ENCODE measurements at regions not wholly inside any gene's neighbourhood (a gene's known extent, or its start where the extent isn't known, plus 50 kb on each side); places are given as distances from the start of the nearest gene placed in this dataset.
"Not testable (repeated sequence)": the region's sequence is repeated elsewhere in the genome, so short reads cannot be mapped to it uniquely, and the experiment has no call there.

DNA sequence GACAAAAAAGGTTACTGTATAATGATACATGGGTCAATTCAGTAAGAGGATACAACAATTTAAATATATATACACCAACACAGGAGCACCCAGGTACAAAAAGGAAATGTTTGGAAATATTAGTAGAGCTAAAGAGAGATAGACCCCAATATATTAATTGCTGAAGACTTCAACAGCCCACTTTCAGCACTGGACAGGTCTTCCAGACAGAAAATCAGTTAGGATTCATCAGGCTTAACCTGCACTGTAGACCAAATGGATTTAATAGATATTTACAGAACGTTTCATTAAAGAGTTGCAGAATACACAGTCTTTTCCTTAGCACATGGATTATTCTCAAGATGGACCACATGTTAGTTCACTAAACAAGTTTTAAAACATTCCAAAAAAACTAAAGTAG lies 845.9 kb upstream of the GBE1 start:
- no peak overlapping the region for H3K9ac ChIP-seq (ENCODE audit: low read length in 5 of 5)
- H3K27ac ChIP-seq (ENCODE audit: low read depth, low read length): no peak overlapping the region
- no peak overlapping the region for H3K4me3 ChIP-seq (ENCODE audit: low read depth in 1 of 5, low read length in 5 of 5)
- no peaks in the 10 kb centered on the region for H3K36me3 ChIP-seq (ENCODE audit: control insufficient read depth in 5 of 5, insufficient read depth in 5 of 5, low read length in 5 of 5)
- no peaks in the 10 kb centered on the region for H3K4me1 ChIP-seq (ENCODE audit: control insufficient read depth in 5 of 5, insufficient read depth in 5 of 5, low read length in 5 of 5)
- H3K27me3 ChIP-seq (ENCODE audit: control insufficient read depth in 5 of 5, insufficient read depth in 4 of 5, low read length in 5 of 5): no peaks in the 10 kb centered on the region
- peaks cover 0 to 10% (median 0%) of the 10 kb centered on the region in 5 donors for H3K9me3 ChIP-seq (ENCODE audit: control insufficient read depth in 5 of 5, low read length in 5 of 5)

DNA sequence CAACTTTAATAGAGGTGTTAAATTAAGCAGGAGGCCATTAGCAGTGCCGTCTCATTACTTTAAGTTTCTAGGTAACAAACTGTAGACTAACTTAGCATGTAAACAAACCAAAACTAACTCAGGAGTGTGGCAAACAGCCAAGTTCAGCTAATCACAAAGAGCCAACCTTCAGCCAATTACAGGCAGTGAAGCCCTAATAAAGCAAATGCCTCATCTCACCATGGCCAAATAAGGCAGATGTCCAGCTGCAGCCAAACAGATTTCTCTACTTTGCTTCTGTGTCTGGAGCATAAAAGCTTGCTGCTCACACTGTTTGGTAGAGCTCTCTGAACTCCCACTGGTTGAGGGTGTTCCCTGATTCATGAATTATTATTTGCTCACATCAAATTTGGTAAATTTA lies 835.4 kb upstream of the GBE1 start:
- Histone ChIP-seq H3K27ac (ENCODE audit: low read depth, low read length) (no peak overlapping the region), H3K9ac (ENCODE audit: low read length in 5 of 5) (no peak overlapping the region), H3K4me3 (ENCODE audit: low read depth in 1 of 5, low read length in 5 of 5) (no peak overlapping the region), H3K36me3 (ENCODE audit: control insufficient read depth in 5 of 5, insufficient read depth in 5 of 5, low read length in 5 of 5) (no peaks in the 10 kb centered on the region), H3K4me1 (ENCODE audit: control insufficient read depth in 5 of 5, insufficient read depth in 5 of 5, low read length in 5 of 5) (no peaks in the 10 kb centered on the region), H3K9me3 (ENCODE audit: control insufficient read depth in 5 of 5, low read length in 5 of 5) (peaks cover 0 to 22% (median 21%) of the 10 kb centered on the region in 5 donors), H3K27me3 (ENCODE audit: control insufficient read depth in 5 of 5, insufficient read depth in 4 of 5, low read length in 5 of 5) (no peaks in the 10 kb centered on the region)

DNA sequence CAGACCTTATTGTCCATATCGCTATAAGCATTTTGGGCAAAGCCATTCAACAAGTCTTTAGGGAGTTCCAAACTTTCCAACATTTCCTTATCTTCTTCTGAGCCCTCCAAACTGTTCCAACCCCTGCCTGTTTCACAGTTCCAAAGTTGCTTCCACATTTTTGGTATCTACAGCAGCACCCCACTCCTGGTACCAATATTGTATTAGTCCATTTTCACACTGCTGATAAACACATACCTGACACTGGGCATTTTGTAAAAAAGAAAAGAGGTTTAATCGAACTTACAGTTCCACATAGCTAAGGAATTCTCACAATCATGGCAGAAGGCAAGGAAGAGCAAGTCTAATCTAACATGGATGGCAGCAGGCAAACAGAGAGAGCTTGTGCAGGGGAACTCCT lies 834.1 kb upstream of the GBE1 start:
- Histone ChIP-seq H3K4me3 (ENCODE audit: low read depth in 1 of 5, low read length in 5 of 5) (no peak overlapping the region), H3K36me3 (ENCODE audit: control insufficient read depth in 5 of 5, insufficient read depth in 5 of 5, low read length in 5 of 5) (no peaks in the 10 kb centered on the region), H3K27me3 (ENCODE audit: control insufficient read depth in 5 of 5, insufficient read depth in 4 of 5, low read length in 5 of 5) (no peaks in the 10 kb centered on the region), H3K9me3 (ENCODE audit: control insufficient read depth in 5 of 5, low read length in 5 of 5) (peaks cover 0 to 22% (median 21%) of the 10 kb centered on the region in 5 donors), H3K27ac (ENCODE audit: low read depth, low read length) (no peak overlapping the region), H3K4me1 (ENCODE audit: control insufficient read depth in 5 of 5, insufficient read depth in 5 of 5, low read length in 5 of 5) (no peaks in the 10 kb centered on the region), H3K9ac (ENCODE audit: low read length in 5 of 5) (no peak overlapping the region)

DNA sequence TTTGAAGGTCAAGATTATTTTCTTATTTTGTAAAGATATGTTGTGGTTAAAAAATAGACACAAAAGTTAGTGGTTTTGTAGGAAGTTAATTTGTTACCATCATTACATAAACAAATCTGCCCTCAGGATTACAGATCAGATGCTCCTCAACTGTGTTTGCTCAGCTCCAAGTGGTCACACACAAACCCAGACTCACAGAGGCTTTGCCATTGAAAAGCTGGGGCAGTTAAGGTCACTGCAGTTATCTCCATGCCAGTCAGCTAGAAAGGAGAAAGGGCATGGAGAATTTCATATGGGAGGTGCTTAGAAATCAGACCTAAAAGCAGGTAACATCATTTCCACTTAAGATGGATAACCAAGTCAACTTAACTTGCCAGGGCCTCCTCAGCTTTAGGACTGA lies 825.7 kb upstream of the GBE1 start:
- Histone ChIP-seq H3K27me3 (ENCODE audit: control insufficient read depth in 5 of 5, insufficient read depth in 4 of 5, low read length in 5 of 5) (no peaks in the 10 kb centered on the region), H3K9me3 (ENCODE audit: control insufficient read depth in 5 of 5, low read length in 5 of 5) (peaks cover 0 to under 1% (median 0%) of the 10 kb centered on the region in 5 donors), H3K36me3 (ENCODE audit: control insufficient read depth in 5 of 5, insufficient read depth in 5 of 5, low read length in 5 of 5) (no peaks in the 10 kb centered on the region), H3K4me1 (ENCODE audit: control insufficient read depth in 5 of 5, insufficient read depth in 5 of 5, low read length in 5 of 5) (no peaks in the 10 kb centered on the region), H3K27ac (ENCODE audit: low read depth, low read length) (no peak overlapping the region), H3K9ac (ENCODE audit: low read length in 5 of 5) (no peak overlapping the region), H3K4me3 (ENCODE audit: low read depth in 1 of 5, low read length in 5 of 5) (no peak overlapping the region)

DNA sequence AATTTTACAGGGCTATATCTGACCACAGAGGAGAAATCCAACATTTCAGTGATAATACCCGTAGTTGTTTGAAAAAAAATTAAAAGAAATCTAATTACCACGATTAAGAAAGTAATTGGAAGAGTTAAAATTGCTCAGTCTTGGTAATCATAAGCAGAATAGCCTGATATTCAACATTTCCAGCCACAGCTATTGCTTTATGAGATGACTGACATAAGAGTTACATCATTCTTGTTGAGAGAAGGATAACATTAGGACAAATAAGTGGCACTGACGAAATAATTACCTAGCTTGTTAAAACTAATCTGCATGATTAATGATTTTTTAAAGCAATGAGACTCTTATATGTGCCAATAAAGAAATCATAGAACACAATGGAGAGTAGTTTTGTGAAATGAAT lies 825.0 kb upstream of the GBE1 start:
- no peak overlapping the region for H3K27ac ChIP-seq (ENCODE audit: low read depth, low read length)
- H3K4me3 ChIP-seq (ENCODE audit: low read depth in 1 of 5, low read length in 5 of 5): no peak overlapping the region
- H3K27me3 ChIP-seq (ENCODE audit: control insufficient read depth in 5 of 5, insufficient read depth in 4 of 5, low read length in 5 of 5): no peaks in the 10 kb centered on the region
- no peak overlapping the region for H3K9ac ChIP-seq (ENCODE audit: low read length in 5 of 5)
- no peaks in the 10 kb centered on the region for H3K9me3 ChIP-seq (ENCODE audit: control insufficient read depth in 5 of 5, low read length in 5 of 5)
- H3K4me1 ChIP-seq (ENCODE audit: control insufficient read depth in 5 of 5, insufficient read depth in 5 of 5, low read length in 5 of 5): no peaks in the 10 kb centered on the region
- H3K36me3 ChIP-seq (ENCODE audit: control insufficient read depth in 5 of 5, insufficient read depth in 5 of 5, low read length in 5 of 5): no peaks in the 10 kb centered on the region

DNA sequence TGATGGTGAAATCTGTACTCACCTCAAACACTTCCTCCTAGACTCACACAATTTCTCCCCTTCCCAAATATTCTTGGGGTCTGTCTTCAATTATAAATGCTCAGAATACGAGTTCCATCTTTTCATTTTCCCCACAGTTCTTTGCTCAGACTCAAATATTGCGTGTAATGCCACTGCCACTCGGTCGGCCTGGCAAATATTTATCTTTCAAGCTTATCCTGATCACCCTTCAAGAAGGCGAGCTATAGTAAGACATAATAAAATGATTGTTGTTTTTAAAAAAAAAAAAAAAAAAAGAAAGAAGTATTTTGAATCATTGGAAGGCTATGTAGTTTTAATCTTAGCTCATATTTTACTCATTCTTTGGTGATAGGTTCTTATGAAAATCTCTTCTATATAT lies 824.6 kb upstream of the GBE1 start:
- not testable (repeated sequence) for H3K4me1 ChIP-seq (ENCODE audit: control insufficient read depth in 5 of 5, insufficient read depth in 5 of 5, low read length in 5 of 5); H3K9ac ChIP-seq (ENCODE audit: low read length in 5 of 5); H3K36me3 ChIP-seq (ENCODE audit: control insufficient read depth in 5 of 5, insufficient read depth in 5 of 5, low read length in 5 of 5); H3K27ac ChIP-seq (ENCODE audit: low read depth, low read length); H3K9me3 ChIP-seq (ENCODE audit: control insufficient read depth in 5 of 5, low read length in 5 of 5); H3K4me3 ChIP-seq (ENCODE audit: low read depth in 1 of 5, low read length in 5 of 5); H3K27me3 ChIP-seq (ENCODE audit: control insufficient read depth in 5 of 5, insufficient read depth in 4 of 5, low read length in 5 of 5)

DNA sequence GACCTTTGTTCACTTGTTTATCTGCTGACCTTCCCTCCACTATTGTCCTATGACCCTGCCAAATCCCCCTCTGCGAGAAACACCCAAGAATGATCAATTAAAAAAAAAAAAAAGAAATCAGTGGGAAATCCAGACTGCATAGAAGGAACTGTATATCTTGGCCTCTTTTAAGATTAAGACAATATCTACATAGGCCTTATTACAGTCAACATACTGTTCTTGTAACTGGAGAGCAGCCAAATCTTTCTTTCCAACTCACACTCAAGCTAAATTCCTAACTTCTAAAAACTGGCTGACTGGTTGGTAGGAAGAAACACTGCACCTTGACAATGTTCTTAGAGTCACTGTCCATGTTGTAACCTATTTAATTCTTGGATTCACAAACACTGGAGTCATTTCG lies 824.1 kb upstream of the GBE1 start:
- not testable (repeated sequence) for H3K36me3 ChIP-seq (ENCODE audit: control insufficient read depth in 5 of 5, insufficient read depth in 5 of 5, low read length in 5 of 5); H3K27me3 ChIP-seq (ENCODE audit: control insufficient read depth in 5 of 5, insufficient read depth in 4 of 5, low read length in 5 of 5); H3K27ac ChIP-seq (ENCODE audit: low read depth, low read length); H3K9me3 ChIP-seq (ENCODE audit: control insufficient read depth in 5 of 5, low read length in 5 of 5); H3K9ac ChIP-seq (ENCODE audit: low read length in 5 of 5); H3K4me3 ChIP-seq (ENCODE audit: low read depth in 1 of 5, low read length in 5 of 5); H3K4me1 ChIP-seq (ENCODE audit: control insufficient read depth in 5 of 5, insufficient read depth in 5 of 5, low read length in 5 of 5)

DNA sequence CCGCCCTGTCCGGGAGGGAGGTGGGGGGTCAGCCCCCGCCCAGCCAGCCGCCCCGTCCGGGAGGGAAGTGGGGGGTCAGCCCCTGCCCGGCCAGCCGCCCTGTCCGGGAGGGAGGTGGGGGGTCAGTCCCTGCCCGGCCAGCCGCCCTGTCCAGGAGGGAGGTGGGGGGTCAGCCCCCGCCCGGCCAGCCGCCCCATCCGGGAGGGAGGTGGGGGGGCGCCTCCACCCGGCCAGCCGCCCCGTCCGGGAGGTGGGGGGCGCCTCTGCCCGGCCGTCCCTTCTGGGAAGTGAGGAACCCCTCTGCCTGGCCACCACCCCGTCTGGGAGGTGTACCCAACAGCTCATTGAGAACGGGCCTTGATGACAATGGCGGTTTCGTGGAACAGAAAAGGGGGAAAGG lies 823.4 kb upstream of the GBE1 start:
- not testable (repeated sequence) for H3K36me3 ChIP-seq (ENCODE audit: control insufficient read depth in 5 of 5, insufficient read depth in 5 of 5, low read length in 5 of 5); H3K27ac ChIP-seq (ENCODE audit: low read depth, low read length); H3K4me3 ChIP-seq (ENCODE audit: low read depth in 1 of 5, low read length in 5 of 5); H3K4me1 ChIP-seq (ENCODE audit: control insufficient read depth in 5 of 5, insufficient read depth in 5 of 5, low read length in 5 of 5); H3K9me3 ChIP-seq (ENCODE audit: control insufficient read depth in 5 of 5, low read length in 5 of 5); H3K27me3 ChIP-seq (ENCODE audit: control insufficient read depth in 5 of 5, insufficient read depth in 4 of 5, low read length in 5 of 5); H3K9ac ChIP-seq (ENCODE audit: low read length in 5 of 5)

DNA sequence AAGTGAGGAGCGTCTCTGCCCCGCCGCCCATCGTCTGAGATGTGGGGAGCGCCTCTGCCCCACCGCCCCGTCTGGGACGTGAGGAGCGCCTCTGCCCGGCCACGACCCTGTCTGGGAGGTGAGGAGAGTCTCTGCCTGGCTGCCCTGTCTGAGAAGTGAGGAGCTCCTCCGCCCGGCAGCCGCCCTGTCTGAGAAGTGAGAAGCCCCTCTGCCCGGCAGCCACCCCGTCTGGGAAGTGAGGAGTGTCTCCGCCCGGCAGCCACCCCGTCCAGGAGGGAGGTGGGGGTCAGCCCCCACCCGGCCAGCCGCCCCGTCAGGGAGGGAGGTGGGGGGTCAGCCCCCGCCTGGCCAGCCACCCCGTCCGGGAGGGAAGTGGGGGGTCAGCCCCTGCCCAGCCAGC lies 823.0 kb upstream of the GBE1 start:
- H3K36me3 ChIP-seq (ENCODE audit: control insufficient read depth in 5 of 5, insufficient read depth in 5 of 5, low read length in 5 of 5); H3K4me1 ChIP-seq (ENCODE audit: control insufficient read depth in 5 of 5, insufficient read depth in 5 of 5, low read length in 5 of 5); H3K4me3 ChIP-seq (ENCODE audit: low read depth in 1 of 5, low read length in 5 of 5); H3K9ac ChIP-seq (ENCODE audit: low read length in 5 of 5); H3K9me3 ChIP-seq (ENCODE audit: control insufficient read depth in 5 of 5, low read length in 5 of 5); H3K27me3 ChIP-seq (ENCODE audit: control insufficient read depth in 5 of 5, insufficient read depth in 4 of 5, low read length in 5 of 5); H3K27ac ChIP-seq (ENCODE audit: low read depth, low read length): not testable (repeated sequence)

DNA sequence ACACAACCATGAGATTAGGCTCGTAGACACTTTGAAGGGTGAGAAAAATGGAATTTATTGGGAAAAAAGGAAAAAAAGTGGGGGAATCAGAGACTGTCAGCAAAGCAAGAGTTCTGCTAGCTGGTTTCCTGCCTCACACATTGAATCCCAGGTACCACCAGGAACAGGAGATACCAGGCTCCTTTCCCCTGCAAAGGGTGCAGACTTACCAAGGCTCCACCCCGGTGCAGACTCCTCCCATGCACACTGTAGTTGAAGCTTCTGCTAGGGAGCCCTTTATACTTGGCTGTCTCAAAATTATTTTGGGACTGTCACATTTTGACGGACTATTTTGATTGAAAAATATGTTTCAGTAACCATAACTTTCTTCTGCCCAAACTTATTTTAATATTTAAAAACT lies 819.9 kb upstream of the GBE1 start:
- H3K36me3 ChIP-seq (ENCODE audit: control insufficient read depth in 5 of 5, insufficient read depth in 5 of 5, low read length in 5 of 5): no peaks in the 10 kb centered on the region

DNA sequence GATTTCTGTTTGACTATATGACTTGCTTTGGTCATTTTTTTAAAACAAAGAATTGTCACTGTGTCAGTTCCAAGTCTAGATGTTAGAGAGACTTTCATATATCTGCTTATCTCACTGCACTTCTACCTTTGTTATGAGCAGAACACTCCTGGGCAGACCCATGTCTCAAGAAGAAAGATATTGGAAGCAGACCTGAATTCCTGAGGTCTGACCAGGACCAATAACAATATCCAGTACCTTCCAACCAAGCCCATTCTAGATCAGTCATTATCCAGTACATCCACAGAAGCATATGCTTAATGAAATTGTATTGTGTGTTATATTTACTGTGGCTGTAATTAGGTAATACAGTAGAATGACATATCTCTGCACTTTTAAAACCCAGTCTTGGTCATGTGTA lies 811.3 kb upstream of the GBE1 start:
- Histone ChIP-seq H3K27ac (ENCODE audit: low read depth, low read length) (no peak overlapping the region), H3K9ac (ENCODE audit: low read length in 5 of 5) (no peak overlapping the region), H3K36me3 (ENCODE audit: control insufficient read depth in 5 of 5, insufficient read depth in 5 of 5, low read length in 5 of 5) (no peaks in the 10 kb centered on the region), H3K9me3 (ENCODE audit: control insufficient read depth in 5 of 5, low read length in 5 of 5) (no peaks in the 10 kb centered on the region), H3K4me1 (ENCODE audit: control insufficient read depth in 5 of 5, insufficient read depth in 5 of 5, low read length in 5 of 5) (no peaks in the 10 kb centered on the region), H3K4me3 (ENCODE audit: low read depth in 1 of 5, low read length in 5 of 5) (no peak overlapping the region), H3K27me3 (ENCODE audit: control insufficient read depth in 5 of 5, insufficient read depth in 4 of 5, low read length in 5 of 5) (no peaks in the 10 kb centered on the region)

More for the DNA sequence above, 819.9 kb upstream of the GBE1 start:
- Histone ChIP-seq H3K4me3 (ENCODE audit: low read depth in 1 of 5, low read length in 5 of 5) (no peak overlapping the region), H3K4me1 (ENCODE audit: control insufficient read depth in 5 of 5, insufficient read depth in 5 of 5, low read length in 5 of 5) (no peaks in the 10 kb centered on the region), H3K9me3 (ENCODE audit: control insufficient read depth in 5 of 5, low read length in 5 of 5) (no peaks in the 10 kb centered on the region), H3K9ac (ENCODE audit: low read length in 5 of 5) (no peak overlapping the region), H3K27ac (ENCODE audit: low read depth, low read length) (no peak overlapping the region), H3K27me3 (ENCODE audit: control insufficient read depth in 5 of 5, insufficient read depth in 4 of 5, low read length in 5 of 5) (no peaks in the 10 kb centered on the region)

Data from subcutaneous abdominal adipose tissue (tissue), 5 donors.